ENCODE measurements at regions not wholly inside any gene's neighbourhood (a gene's known extent, or its start where the extent isn't known, plus 50 kb on each side); places are given as distances from the start of the nearest gene placed in this dataset.

DNA sequence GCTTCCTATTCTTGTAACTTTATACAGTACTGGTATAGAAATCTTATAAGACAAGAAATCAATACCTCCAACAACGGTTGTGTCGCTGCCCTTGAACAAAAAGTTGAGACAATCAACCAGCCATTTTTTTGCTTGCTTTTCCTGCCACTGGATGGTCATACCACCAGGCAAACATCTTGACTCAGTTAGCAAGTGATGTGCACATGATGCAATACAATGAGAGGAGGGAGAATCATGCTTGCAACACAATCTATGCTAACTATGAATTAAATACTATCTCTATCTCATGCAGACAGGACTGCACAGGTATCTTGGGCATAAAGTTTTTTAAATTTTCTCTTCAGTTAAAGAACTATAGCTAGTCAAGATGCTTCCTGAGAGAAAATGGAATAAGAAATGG lies 877.7 kb upstream of the CITED2 start:
- no peak for DNase-seq

DNA sequence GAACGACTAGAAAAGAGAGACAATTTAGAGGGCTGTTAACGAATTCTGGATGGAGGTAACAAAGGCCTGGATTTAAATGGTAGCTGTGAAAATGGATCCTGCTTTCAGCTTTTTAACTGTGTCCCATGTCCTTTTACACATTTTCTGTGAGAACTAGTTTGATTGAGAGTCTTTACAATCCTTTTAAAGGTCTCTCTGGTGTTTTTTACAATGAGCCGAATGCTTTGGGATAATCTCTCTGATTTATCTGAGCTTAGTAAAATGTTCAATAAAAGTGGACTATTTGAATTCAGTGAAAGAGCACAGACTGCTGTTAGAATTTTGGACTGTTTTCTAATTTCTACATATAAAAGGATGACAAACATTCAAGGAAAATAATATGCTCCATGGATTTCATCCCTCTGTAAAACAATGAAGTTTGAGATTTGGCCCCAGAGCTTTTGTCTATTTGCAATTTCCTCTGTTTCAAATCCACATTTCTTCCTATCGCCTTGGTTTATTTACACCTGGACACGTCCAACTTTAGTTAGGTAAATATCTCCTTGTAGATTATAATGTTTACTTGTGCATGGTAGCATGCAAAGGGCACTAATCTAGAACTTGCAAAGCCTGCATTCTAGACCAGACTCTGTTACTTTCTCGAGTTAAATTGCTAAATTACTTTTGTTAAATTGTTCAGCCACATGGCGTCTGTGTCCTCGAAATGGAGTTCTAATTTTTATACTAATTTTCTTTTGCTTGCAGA lies 871.0 kb upstream of the CITED2 start:
- Histone ChIP-seq H2BK15ac (replicated peaks; ENCODE audit: low read depth) (no peak overlapping the region), H3K27ac (ENCODE audit: low read depth, low read length) (no peak overlapping the region), H3K9ac (ENCODE audit: low read length) (no peak overlapping the region)

More for the DNA sequence above, 877.7 kb upstream of the CITED2 start:
- H3K4me2 ChIP-seq (ENCODE audit: low read length) = no peak overlapping the region
- no peak overlapping the region for H3K56ac ChIP-seq (ENCODE audit: low read length)
- no peak overlapping the region for H2AK5ac ChIP-seq (ENCODE audit: low read length)
- no peak overlapping the region for H3K4me3 ChIP-seq (ENCODE audit: low read length)
- H3K4ac ChIP-seq (ENCODE audit: low read depth, low read length) = no peak overlapping the region
- H2BK120ac ChIP-seq (ENCODE audit: low read depth, low read length) = no peak overlapping the region
- no peaks in the 10 kb centered on the region for H3K4me1 ChIP-seq (ENCODE audit: control insufficient read depth, low read depth, low read length)
- H2BK5ac ChIP-seq (ENCODE audit: low read length) = no peak overlapping the region
- no peak overlapping the region for H3K9ac ChIP-seq (ENCODE audit: low read length)
- H3K27ac ChIP-seq (ENCODE audit: low read depth, low read length) = no peak overlapping the region
- no peak overlapping the region for H3K23ac ChIP-seq (ENCODE audit: low read length)
- H3K79me2 ChIP-seq (ENCODE audit: control insufficient read depth, insufficient read depth, low read length) = no peaks in the 10 kb centered on the region
- H3K27me3 ChIP-seq (ENCODE audit: insufficient read depth, low read length, poor library complexity) = no peaks in the 10 kb centered on the region
- no peak overlapping the region for H2BK15ac ChIP-seq (replicated peaks; ENCODE audit: low read depth)
- H3K18ac ChIP-seq (ENCODE audit: low read length) = no peak overlapping the region
- no peak overlapping the region for H4K5ac ChIP-seq (ENCODE audit: low read length)
- H3K36me3 ChIP-seq (ENCODE audit: control insufficient read depth, insufficient read depth, low read length) = no peaks in the 10 kb centered on the region
- no peaks in the 10 kb centered on the region for H3K79me1 ChIP-seq (ENCODE audit: low read length)
- no peak overlapping the region for H4K8ac ChIP-seq (ENCODE audit: low read depth, low read length)
- WGBS (ENCODE audit: extremely low coverage, insufficient coverage, low lambda C conversion rate) = no CpG with 5 or more reads among the region's 2 CpGs

GRCh38 chr6:140237251-140237650 lies 862.8 kb upstream of the CITED2 start:
- H3K4me1 ChIP-seq (ENCODE audit: control insufficient read depth, low read depth, low read length) = no peaks in the 10 kb centered on the region
- H4K8ac ChIP-seq (ENCODE audit: low read depth, low read length) = no peak overlapping the region
- H3K18ac ChIP-seq (ENCODE audit: low read length) = no peak overlapping the region
- no peak overlapping the region for H3K56ac ChIP-seq (ENCODE audit: low read length)
- WGBS (ENCODE audit: extremely low coverage, insufficient coverage, low lambda C conversion rate) = no CpG with 5 or more reads among the region's 3 CpGs
- no peak overlapping the region for H2BK15ac ChIP-seq (replicated peaks; ENCODE audit: low read depth)
- no peak overlapping the region for H3K4ac ChIP-seq (ENCODE audit: low read depth, low read length)
- H3K27ac ChIP-seq (ENCODE audit: low read depth, low read length) = no peak overlapping the region
- no peaks in the 10 kb centered on the region for H3K79me1 ChIP-seq (ENCODE audit: low read length)
- H2BK5ac ChIP-seq (ENCODE audit: low read length) = no peak overlapping the region
- no peak overlapping the region for H3K9ac ChIP-seq (ENCODE audit: low read length)
- H2BK120ac ChIP-seq (ENCODE audit: low read depth, low read length) = no peak overlapping the region
- H3K79me2 ChIP-seq (ENCODE audit: control insufficient read depth, insufficient read depth, low read length) = no peaks in the 10 kb centered on the region
- no peak overlapping the region for H4K5ac ChIP-seq (ENCODE audit: low read length)
- no peaks in the 10 kb centered on the region for H3K27me3 ChIP-seq (ENCODE audit: insufficient read depth, low read length, poor library complexity)
- H3K4me2 ChIP-seq (ENCODE audit: low read length) = no peak overlapping the region
- H3K36me3 ChIP-seq (ENCODE audit: control insufficient read depth, insufficient read depth, low read length) = no peaks in the 10 kb centered on the region
- H2AK5ac ChIP-seq (ENCODE audit: low read length) = no peak overlapping the region
- H3K4me3 ChIP-seq (ENCODE audit: low read length) = no peak overlapping the region
- no peak for DNase-seq
- H3K23ac ChIP-seq (ENCODE audit: low read length) = no peak overlapping the region

More for the DNA sequence above, 871.0 kb upstream of the CITED2 start:
- Histone ChIP-seq H3K4ac (ENCODE audit: low read depth, low read length) (no peak overlapping the region), H3K27me3 (ENCODE audit: insufficient read depth, low read length, poor library complexity) (no peaks in the 10 kb centered on the region), H3K56ac (ENCODE audit: low read length) (no peak overlapping the region), H3K4me2 (ENCODE audit: low read length) (no peak overlapping the region), H3K79me1 (ENCODE audit: low read length) (no peaks in the 10 kb centered on the region), H4K5ac (ENCODE audit: low read length) (no peak overlapping the region), H4K8ac (ENCODE audit: low read depth, low read length) (no peak overlapping the region), H3K36me3 (ENCODE audit: control insufficient read depth, insufficient read depth, low read length) (no peaks in the 10 kb centered on the region), H3K4me3 (ENCODE audit: low read length) (no peak overlapping the region), H3K4me1 (ENCODE audit: control insufficient read depth, low read depth, low read length) (no peaks in the 10 kb centered on the region), H3K23ac (ENCODE audit: low read length) (no peak overlapping the region), H2BK5ac (ENCODE audit: low read length) (no peak overlapping the region), H2BK120ac (ENCODE audit: low read depth, low read length) (no peak overlapping the region), H3K79me2 (ENCODE audit: control insufficient read depth, insufficient read depth, low read length) (no peaks in the 10 kb centered on the region), H3K18ac (ENCODE audit: low read length) (no peak overlapping the region), H2AK5ac (ENCODE audit: low read length) (no peak overlapping the region)
- no peak for DNase-seq
- WGBS (ENCODE audit: extremely low coverage, insufficient coverage, low lambda C conversion rate) = no CpG with 5 or more reads among the region's 8 CpGs

- Histone ChIP-seq H3K4ac (ENCODE audit: low read depth, low read length) (no peak overlapping the region), H3K27ac (ENCODE audit: low read depth, low read length) (no peak overlapping the region), H3K9ac (ENCODE audit: low read length) (no peak overlapping the region), H3K4me2 (ENCODE audit: low read length) (no peak overlapping the region), H3K4me3 (ENCODE audit: low read length) (no peak overlapping the region), H3K4me1 (ENCODE audit: control insufficient read depth, low read depth, low read length) (no peaks in the 10 kb centered on the region), H2BK5ac (ENCODE audit: low read length) (no peak overlapping the region), H3K79me1 (ENCODE audit: low read length) (no peaks in the 10 kb centered on the region), H2BK15ac (replicated peaks; ENCODE audit: low read depth) (no peak overlapping the region), H4K8ac (ENCODE audit: low read depth, low read length) (no peak overlapping the region), H3K18ac (ENCODE audit: low read length) (no peak overlapping the region), H3K56ac (ENCODE audit: low read length) (no peak overlapping the region), H2BK120ac (ENCODE audit: low read depth, low read length) (no peak overlapping the region), H2AK5ac (ENCODE audit: low read length) (no peak overlapping the region), H3K36me3 (ENCODE audit: control insufficient read depth, insufficient read depth, low read length) (no peaks in the 10 kb centered on the region), H3K27me3 (ENCODE audit: insufficient read depth, low read length, poor library complexity) (no peaks in the 10 kb centered on the region), H4K5ac (ENCODE audit: low read length) (no peak overlapping the region), H3K23ac (ENCODE audit: low read length) (no peak overlapping the region), H3K79me2 (ENCODE audit: control insufficient read depth, insufficient read depth, low read length) (no peaks in the 10 kb centered on the region)
- no CpG with 5 or more reads among the region's 3 CpGs for WGBS (ENCODE audit: extremely low coverage, insufficient coverage, low lambda C conversion rate)
- no peak for DNase-seq
Measured at GRCh38 chr6:140236732-140237131, 862.3 kb upstream of the CITED2 start.

- H2AK5ac ChIP-seq (ENCODE audit: low read length) = no peak overlapping the region
- H3K9ac ChIP-seq (ENCODE audit: low read length) = no peak overlapping the region
- H3K4me1 ChIP-seq (ENCODE audit: control insufficient read depth, low read depth, low read length) = no peaks in the 10 kb centered on the region
- H3K36me3 ChIP-seq (ENCODE audit: control insufficient read depth, insufficient read depth, low read length) = no peaks in the 10 kb centered on the region
- H4K5ac ChIP-seq (ENCODE audit: low read length) = no peak overlapping the region
- H3K79me2 ChIP-seq (ENCODE audit: control insufficient read depth, insufficient read depth, low read length) = no peaks in the 10 kb centered on the region
- no peak overlapping the region for H3K56ac ChIP-seq (ENCODE audit: low read length)
- no peak overlapping the region for H3K27ac ChIP-seq (ENCODE audit: low read depth, low read length)
- no peak overlapping the region for H3K4me3 ChIP-seq (ENCODE audit: low read length)
- H3K4me2 ChIP-seq (ENCODE audit: low read length) = no peak overlapping the region
- H3K23ac ChIP-seq (ENCODE audit: low read length) = no peak overlapping the region
- H3K79me1 ChIP-seq (ENCODE audit: low read length) = no peaks in the 10 kb centered on the region
- H3K27me3 ChIP-seq (ENCODE audit: insufficient read depth, low read length, poor library complexity) = no peaks in the 10 kb centered on the region
- no peak overlapping the region for H2BK15ac ChIP-seq (replicated peaks; ENCODE audit: low read depth)
- no peak overlapping the region for H3K4ac ChIP-seq (ENCODE audit: low read depth, low read length)
- H2BK5ac ChIP-seq (ENCODE audit: low read length) = no peak overlapping the region
- no peak overlapping the region for H4K8ac ChIP-seq (ENCODE audit: low read depth, low read length)
- no CpG with 5 or more reads among the region's 2 CpGs for WGBS (ENCODE audit: extremely low coverage, insufficient coverage, low lambda C conversion rate)
- no peak for DNase-seq
- H2BK120ac ChIP-seq (ENCODE audit: low read depth, low read length) = no peak overlapping the region
- no peak overlapping the region for H3K18ac ChIP-seq (ENCODE audit: low read length)
Measured at GRCh38 chr6:140230282-140230681, 855.8 kb upstream of the CITED2 start.

DNA sequence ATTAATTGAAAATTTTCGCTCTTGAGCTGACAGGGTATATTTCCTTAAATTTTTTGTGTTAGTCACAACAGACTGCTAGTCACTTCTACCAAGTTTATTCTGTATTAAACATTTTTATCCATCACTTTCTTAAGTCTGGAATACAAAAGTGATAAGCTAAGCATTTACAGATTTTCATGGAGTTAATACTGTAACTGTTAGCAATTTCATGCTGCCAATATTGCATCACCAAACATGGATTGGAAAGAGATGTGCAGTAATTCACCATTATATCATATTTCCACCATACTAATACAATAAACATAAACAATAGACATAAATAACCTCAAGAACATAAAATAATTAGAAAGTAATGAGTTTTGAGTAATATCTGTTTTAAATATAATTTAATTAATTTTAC lies 854.0 kb upstream of the CITED2 start:
- H3K4me1 ChIP-seq (ENCODE audit: control insufficient read depth, low read depth, low read length) = no peaks in the 10 kb centered on the region
- no peak overlapping the region for H3K4me2 ChIP-seq (ENCODE audit: low read length)
- no peak overlapping the region for H3K4ac ChIP-seq (ENCODE audit: low read depth, low read length)

More for the DNA sequence above, 854.0 kb upstream of the CITED2 start:
- no peak overlapping the region for H4K8ac ChIP-seq (ENCODE audit: low read depth, low read length)
- no peak overlapping the region for H3K4me3 ChIP-seq (ENCODE audit: low read length)
- H3K27me3 ChIP-seq (ENCODE audit: insufficient read depth, low read length, poor library complexity) = no peaks in the 10 kb centered on the region
- H2BK15ac ChIP-seq (replicated peaks; ENCODE audit: low read depth) = no peak overlapping the region
- no CpG with 5 or more reads among the region's 1 CpG for WGBS (ENCODE audit: extremely low coverage, insufficient coverage, low lambda C conversion rate)
- no peaks in the 10 kb centered on the region for H3K36me3 ChIP-seq (ENCODE audit: control insufficient read depth, insufficient read depth, low read length)
- H3K27ac ChIP-seq (ENCODE audit: low read depth, low read length) = no peak overlapping the region
- no peak for DNase-seq
- no peaks in the 10 kb centered on the region for H3K79me1 ChIP-seq (ENCODE audit: low read length)
- no peak overlapping the region for H2BK120ac ChIP-seq (ENCODE audit: low read depth, low read length)
- H4K5ac ChIP-seq (ENCODE audit: low read length) = no peak overlapping the region
- no peak overlapping the region for H3K56ac ChIP-seq (ENCODE audit: low read length)
- no peak overlapping the region for H2BK5ac ChIP-seq (ENCODE audit: low read length)
- H2AK5ac ChIP-seq (ENCODE audit: low read length) = no peak overlapping the region
- H3K79me2 ChIP-seq (ENCODE audit: control insufficient read depth, insufficient read depth, low read length) = no peaks in the 10 kb centered on the region
- no peak overlapping the region for H3K23ac ChIP-seq (ENCODE audit: low read length)
- H3K9ac ChIP-seq (ENCODE audit: low read length) = no peak overlapping the region
- no peak overlapping the region for H3K18ac ChIP-seq (ENCODE audit: low read length)

Data from mesendoderm (in vitro differentiated cells).